NCI-H510A treated with DMSO at 0.1 percent for 48 hours (cell line): ENCODE measurements at regions not wholly inside any gene's neighbourhood (a gene's known extent, or its start where the extent isn't known, plus 50 kb on each side); places are given as distances from the start of the nearest gene placed in this dataset.

Source experiments
- DNase-seq: peaks from one replicate; lab custom pipeline; 2025; lab: John Stamatoyannopoulos, UW

- peak; percentile 9 for DNase-seq
Measured at GRCh38 chr5:155416765-155417164, 403.2 kb downstream of the KIF4B start.

- DNase-seq, result no peak
Measured at GRCh38 chr5:155418960-155419579, 405.5 kb downstream of the KIF4B start.

- DNase-seq, result no peak
Measured at GRCh38 chr5:155430192-155430591, 416.6 kb downstream of the KIF4B start.

GRCh38 chr5:155434267-155434666 lies 420.7 kb downstream of the KIF4B start:
- no peak for DNase-seq

- DNase-seq, result no peak
Measured at GRCh38 chr5:155434681-155435080, 421.1 kb downstream of the KIF4B start.

DNA sequence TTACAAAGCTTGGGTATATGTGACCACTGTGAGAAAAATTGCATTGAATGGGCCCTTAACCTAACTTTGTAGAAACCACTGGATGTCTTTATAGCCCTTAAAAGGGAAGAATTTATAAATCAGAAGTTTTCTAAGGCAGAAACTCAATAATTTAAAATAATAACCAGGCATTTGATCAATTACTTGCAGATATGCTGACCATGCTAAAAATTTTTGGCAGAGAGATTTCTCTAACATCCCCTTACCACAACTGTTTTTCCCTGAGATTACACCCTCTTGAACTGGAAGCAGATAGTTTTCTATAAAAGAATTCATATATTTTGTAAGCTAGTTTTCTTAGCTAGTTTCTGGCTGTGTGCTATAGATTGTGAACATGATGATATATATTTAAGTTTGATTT lies 428.3 kb downstream of the KIF4B start:
- DNase-seq, result no peak

DNA sequence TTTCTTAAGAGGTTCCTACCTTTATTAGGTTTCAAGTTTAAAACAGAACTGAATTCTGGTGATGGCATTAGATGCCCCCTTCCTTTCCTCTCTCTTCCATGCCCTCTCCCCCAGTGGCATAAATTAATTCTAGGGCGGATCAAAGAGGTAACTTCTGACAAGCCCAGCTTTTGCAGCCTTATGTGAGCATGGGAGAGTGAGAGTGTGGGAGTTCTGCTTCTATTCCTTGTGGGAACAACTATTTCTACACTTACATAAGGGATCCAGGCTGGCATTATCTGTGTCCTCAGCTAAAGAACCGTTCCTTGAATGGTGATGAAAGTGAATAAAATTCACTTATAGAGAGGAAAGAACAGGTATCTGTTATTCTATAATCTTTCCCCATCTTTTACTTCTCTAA lies 437.6 kb downstream of the KIF4B start:
- DNase-seq, result no peak

DNA sequence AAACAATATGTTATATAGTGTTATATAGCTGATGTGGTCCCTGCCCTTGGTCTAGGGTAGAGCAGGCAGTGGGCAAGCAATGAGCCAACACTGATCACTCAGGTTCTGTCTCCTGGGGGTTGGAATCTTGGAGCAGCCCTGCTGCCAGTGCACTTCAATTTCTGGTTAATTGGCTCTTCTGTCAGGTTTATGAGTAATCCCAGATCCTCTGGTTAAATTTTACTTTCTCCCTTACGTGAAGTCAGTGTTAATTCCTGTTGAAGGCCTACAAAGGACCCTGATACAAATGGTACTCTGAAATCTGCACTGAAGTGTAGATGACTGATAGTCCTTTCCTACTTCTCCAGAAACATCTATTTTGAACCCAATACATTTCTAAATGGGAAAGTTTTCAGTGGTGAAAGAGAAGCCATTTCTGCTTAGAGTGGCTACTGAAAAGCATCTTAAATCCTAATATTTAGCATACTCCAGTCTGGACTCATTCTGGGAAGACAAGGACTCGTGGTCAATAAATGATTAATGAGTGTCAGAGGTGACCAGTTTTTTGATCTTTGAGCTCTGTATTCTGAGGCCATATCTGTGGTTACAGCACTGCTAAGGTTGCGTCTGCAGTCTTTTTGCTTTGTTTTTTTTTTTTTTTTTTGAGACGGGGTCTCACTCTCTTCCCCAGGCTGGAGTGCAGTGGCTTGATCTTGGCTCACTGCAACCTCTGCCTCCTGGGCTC lies 442.4 kb downstream of the KIF4B start:
- no peak for DNase-seq

DNA sequence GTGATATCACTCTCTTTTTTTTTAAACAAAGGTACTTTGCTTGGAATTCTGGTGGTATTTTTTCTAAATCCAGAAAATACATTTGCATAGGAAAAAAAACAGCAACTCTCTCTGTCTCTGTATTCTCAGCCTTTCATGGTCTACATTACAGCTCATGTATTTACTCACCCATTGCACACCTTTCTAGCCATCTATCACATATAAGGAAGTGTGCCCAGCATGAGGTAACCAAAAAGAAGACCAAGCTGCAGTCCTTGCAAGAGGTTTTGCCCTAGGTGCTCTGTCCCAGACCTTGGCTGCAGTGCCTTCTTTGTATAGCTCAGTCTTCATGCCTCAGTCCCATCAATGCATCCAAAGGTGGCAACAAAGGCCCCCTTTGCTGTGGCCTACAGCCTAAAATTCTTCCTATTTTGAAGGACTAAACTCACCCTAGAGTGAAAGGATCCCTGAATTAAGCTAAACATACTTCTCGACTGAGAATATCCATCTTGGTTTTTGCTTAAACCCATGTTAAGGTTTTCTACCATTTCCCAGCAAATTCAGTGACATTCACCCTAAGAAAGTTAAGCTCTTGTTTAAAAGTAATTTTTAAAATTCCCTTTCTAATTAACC lies 446.4 kb downstream of the KIF4B start:
- DNase-seq, result no peak

DNA sequence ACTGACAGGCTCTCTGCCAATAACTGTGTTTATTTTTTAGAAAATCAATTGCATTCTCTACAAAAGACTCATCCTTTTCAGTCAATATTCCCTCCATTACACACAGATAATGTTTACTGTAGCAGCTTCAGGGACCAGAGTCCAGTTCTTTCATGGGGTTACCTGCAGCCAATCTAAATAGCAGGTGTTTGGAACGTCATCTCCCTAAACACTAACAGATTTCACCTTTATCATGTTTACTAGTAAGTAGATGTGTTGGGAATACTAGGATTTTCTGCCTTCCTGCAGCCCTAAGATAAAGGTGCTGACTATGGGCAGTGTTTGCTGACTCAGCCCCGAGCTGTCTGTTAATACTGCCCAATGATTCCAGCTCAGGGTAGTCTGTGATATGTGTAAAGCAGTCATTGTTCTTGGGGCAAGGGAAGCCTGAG lies 447.0 kb downstream of the KIF4B start:
- no peak for DNase-seq

GRCh38 chr5:155461304-155461703 lies 447.7 kb downstream of the KIF4B start:
- no peak for DNase-seq

DNA sequence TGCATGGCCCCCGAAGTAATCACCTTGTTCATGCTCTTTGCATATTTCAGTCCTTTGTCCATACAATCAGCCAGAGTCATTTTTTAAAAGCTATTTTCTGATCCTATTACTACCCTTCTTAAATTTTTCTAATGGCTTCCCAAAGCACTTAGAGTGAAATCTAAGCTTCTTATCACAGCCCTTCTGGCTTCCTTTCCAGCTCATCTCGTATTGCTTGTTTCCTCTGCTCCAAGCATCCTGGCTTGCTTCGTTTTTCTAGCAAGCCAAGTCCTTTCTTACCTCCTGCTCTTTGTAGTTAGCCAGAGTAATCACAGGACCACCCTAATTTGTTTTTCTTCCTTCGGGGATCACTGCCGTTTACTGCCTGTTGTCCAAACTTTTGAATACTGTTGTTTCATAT lies 453.3 kb downstream of the KIF4B start:
- DNase-seq, result no peak

GRCh38 chr5:155471027-155471426 lies 457.5 kb downstream of the KIF4B start:
- DNase-seq, result peak; percentile 13

DNA sequence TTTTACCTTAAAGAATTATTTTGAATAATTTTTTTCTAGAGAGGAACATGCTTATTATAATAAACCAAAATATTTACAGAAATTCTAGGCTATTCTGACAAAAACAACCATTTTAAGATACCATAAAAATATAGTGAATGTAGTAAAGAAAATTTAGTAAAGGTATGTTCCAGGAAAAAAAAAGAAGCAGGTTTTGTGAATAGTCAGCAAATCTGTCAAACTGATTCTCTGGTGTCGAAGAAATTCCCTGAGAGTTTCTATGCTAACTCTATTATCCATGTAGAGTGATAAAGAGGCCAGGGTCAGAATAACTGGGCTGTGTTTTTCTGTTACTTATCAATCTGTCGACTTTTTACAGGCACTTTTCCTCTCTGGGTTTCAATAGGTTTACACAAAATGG lies 459.2 kb downstream of the KIF4B start:
- DNase-seq, result no peak

GRCh38 chr5:155475318-155475717 lies 461.8 kb downstream of the KIF4B start:
- no peak for DNase-seq

- no peak for DNase-seq
Measured at GRCh38 chr5:155480731-155481131, 467.2 kb downstream of the KIF4B start.

DNA sequence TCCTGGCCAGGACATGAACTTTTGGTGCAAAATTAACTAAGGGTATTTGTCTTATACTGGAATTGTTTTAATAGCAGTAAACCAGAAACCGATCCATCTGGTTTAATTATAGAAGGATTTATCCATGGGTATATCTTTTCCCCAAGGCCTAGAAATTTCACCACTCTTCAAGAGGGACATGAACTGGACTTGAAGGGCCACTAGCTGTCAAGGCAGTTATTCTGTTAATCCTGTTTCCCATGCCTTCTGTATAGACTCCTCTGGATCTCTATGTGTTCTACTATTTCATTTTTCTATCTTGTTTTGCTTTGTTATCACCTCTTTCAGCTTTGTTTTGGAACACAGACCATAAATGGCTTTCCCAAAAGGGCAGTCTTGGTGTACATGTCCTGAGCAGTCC lies 467.6 kb downstream of the KIF4B start:
- no peak for DNase-seq

GRCh38 chr5:155482428-155482827 lies 468.9 kb downstream of the KIF4B start:
- no peak for DNase-seq

- no peak for DNase-seq
Measured at GRCh38 chr5:155485386-155485785, 471.8 kb downstream of the KIF4B start.

GRCh38 chr5:155489949-155490348 lies 476.4 kb downstream of the KIF4B start:
- DNase-seq, result no peak

DNA sequence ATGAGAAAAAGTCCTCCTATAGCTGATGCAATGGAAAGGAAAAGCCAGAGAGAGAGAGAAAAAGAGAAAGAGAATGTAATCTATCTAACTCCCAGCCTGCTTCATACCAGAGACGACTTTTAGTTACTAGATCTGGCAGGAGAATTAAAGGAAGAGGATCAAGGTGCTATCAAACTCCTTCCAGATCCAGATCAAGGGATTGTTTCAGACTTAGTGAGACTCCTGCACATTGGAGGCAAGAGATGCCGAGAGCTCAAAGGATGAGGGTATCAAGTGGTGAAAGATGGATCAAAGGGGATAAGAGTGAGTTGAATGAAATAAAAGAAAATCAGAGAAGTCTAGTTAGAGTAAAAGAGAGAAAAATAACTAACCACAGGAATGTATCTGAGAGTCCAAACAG lies 478.6 kb downstream of the KIF4B start:
- no peak for DNase-seq

DNA sequence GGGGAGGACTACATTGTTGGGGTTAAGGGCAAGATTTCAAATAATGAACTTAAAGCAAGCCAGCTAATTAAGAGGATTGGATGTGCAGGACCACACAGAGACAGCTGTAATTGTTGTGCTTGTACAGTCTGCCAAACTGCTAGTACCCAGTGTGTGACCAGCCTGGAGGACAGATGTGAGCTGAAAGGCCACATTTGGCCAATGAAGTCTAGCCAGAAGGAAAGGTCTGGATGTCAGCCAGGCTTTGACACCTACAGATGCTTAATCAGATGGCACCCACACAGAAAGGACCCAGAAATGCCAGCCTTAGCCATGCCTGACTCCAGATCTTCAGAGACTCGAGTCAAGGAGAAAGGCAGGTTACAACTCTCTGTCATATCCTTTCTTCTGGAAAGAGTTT lies 491.1 kb downstream of the KIF4B start:
- no peak for DNase-seq

DNA sequence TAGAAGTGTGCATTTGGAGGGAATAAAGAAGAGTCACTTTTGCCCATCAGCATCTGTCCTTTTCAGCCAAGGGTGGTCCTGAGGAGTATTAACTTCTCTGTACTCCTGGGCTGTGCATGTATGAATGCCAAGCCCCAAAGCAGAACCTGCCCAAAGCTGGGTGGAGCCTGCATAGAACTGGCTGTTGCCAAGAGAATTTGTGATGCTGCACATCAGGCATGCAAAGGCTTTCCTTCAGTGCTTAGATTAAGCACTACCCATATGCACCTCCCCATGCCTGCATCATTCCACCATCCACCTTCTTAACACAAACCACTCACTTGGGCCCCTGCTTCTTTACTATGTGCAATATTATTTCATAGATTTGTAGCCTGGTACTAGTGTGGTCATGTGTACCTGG lies 493.8 kb downstream of the KIF4B start:
- DNase-seq, result no peak

- no peak for DNase-seq
Measured at GRCh38 chr5:155508673-155509072, 495.1 kb downstream of the KIF4B start.
